ENCODE measurements at regions not wholly inside any gene's neighbourhood (a gene's known extent, or its start where the extent isn't known, plus 50 kb on each side); places are given as distances from the start of the nearest gene placed in this dataset.

DNA sequence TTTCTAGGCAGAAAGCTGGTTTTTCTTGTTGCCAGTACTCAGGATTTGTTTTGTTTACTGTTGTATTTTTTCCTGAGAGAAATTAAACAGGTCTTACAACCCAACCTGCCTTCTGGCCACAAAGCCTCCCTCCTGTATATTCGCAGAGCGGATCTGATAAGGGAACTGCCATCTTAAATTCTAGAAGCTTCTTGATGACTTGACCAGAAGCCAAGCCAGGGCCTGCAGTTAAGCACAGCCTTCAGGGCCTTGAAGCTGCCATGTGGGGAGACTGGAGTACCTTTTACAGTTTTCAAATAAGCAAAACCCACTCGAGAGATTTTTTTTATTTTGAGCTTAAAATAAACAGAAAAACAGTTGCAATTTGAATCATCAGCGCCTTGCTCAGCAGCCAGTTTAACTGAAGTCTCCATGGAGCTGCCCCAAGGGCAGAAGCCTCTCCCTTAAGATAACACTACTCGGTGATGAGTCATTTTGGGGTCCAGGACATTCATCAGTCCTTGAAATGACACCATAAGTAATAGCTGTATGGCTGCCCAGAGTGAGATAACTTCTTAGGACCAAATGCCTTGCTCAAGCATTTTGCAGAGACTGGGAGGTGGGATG, 51.5 kb upstream of the PHLPP1 start:
- no peak overlapping the region for H3K4me3 ChIP-seq (ENCODE audit: low read length in 2 of 2)
- no peaks in the 10 kb centered on the region for H3K9me3 ChIP-seq (ENCODE audit: control insufficient read depth in 2 of 2, insufficient read depth in 1 of 2, low read length in 1 of 2)
- H3K27me3 ChIP-seq (ENCODE audit: control insufficient read depth in 2 of 2, insufficient read depth in 1 of 2, low read length in 1 of 2): no peaks in the 10 kb centered on the region
- DNase-seq (ENCODE audit: low read depth in 6 of 9, low spot score in 9 of 9): no peak
- 96% methylated on average over 5 of the region's 5 CpGs for WGBS
- no peak overlapping the region for H3K27ac ChIP-seq (ENCODE audit: low read depth in 1 of 2, low read length in 1 of 2)
- H3K36me3 ChIP-seq (ENCODE audit: control insufficient read depth in 2 of 2, insufficient read depth in 2 of 2, low read length in 1 of 2): no peaks in the 10 kb centered on the region
- H3K4me1 ChIP-seq (ENCODE audit: control insufficient read depth in 2 of 2, insufficient read depth in 2 of 2, low read length in 2 of 2): no peaks in the 10 kb centered on the region

DNA sequence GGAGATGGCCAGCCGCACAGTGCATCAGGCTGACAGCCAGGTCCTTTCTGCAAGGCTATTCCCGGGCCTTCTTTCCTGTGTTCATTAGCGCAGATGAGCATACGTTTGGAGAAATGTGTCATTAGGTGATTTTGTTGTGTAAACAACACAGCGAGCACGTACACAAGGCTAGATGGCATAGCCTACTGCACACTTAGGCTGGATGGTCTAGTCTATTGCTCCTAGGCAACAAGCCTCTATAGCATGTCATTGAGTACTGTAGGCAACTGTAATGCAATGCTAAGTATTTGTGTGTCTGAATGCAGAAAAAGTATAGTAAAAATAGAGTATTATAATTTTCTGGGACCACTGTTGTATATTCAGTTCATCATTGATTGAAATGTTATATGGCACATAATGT, 50.9 kb upstream of the PHLPP1 start:
- 96% methylated on average over 6 of the region's 6 CpGs for WGBS
- H3K4me3 ChIP-seq (ENCODE audit: low read length in 2 of 2): no peak overlapping the region
- no peak overlapping the region for H3K27ac ChIP-seq (ENCODE audit: low read depth in 1 of 2, low read length in 1 of 2)
- no peaks in the 10 kb centered on the region for H3K9me3 ChIP-seq (ENCODE audit: control insufficient read depth in 2 of 2, insufficient read depth in 1 of 2, low read length in 1 of 2)
- no peaks in the 10 kb centered on the region for H3K4me1 ChIP-seq (ENCODE audit: control insufficient read depth in 2 of 2, insufficient read depth in 2 of 2, low read length in 2 of 2)
- H3K27me3 ChIP-seq (ENCODE audit: control insufficient read depth in 2 of 2, insufficient read depth in 1 of 2, low read length in 1 of 2): no peaks in the 10 kb centered on the region
- H3K36me3 ChIP-seq (ENCODE audit: control insufficient read depth in 2 of 2, insufficient read depth in 2 of 2, low read length in 1 of 2): no peaks in the 10 kb centered on the region
- DNase-seq (ENCODE audit: low read depth in 6 of 9, low spot score in 9 of 9): no peak

- Histone ChIP-seq H3K27ac (ENCODE audit: low read depth in 1 of 2, low read length in 1 of 2) (no peak overlapping the region), H3K4me3 (ENCODE audit: low read length in 2 of 2) (no peak overlapping the region), H3K27me3 (ENCODE audit: control insufficient read depth in 2 of 2, insufficient read depth in 1 of 2, low read length in 1 of 2) (no peaks in the 10 kb centered on the region), H3K4me1 (ENCODE audit: control insufficient read depth in 2 of 2, insufficient read depth in 2 of 2, low read length in 2 of 2) (no peaks in the 10 kb centered on the region), H3K9me3 (ENCODE audit: control insufficient read depth in 2 of 2, insufficient read depth in 1 of 2, low read length in 1 of 2) (no peaks in the 10 kb centered on the region), H3K36me3 (ENCODE audit: control insufficient read depth in 2 of 2, insufficient read depth in 2 of 2, low read length in 1 of 2) (no peaks in the 10 kb centered on the region)
- no peak for DNase-seq (ENCODE audit: low read depth in 6 of 9, low spot score in 9 of 9)
- WGBS: 99% methylated on average over 4 of the region's 4 CpGs
Measured at GRCh38 chr18:62665188-62665587, 50.2 kb upstream of the PHLPP1 start.
